ACC112 (cell line): ENCODE measurements at regions not wholly inside any gene's neighbourhood (a gene's known extent, or its start where the extent isn't known, plus 50 kb on each side); places are given as distances from the start of the nearest gene placed in this dataset.

Experiments used
- H2AFZ ChIP-seq: fragments of 200-600 bp; sonication (generic); one replicate; pipeline ENCODE4 v1.6.0; 2017; ENCODE audit warnings: antibody characterized with exemption, low read length; ENCODE audit not compliant: unreplicated experiment
- H3K27ac ChIP-seq: fragments of 200-600 bp; sonication (generic); 2 replicates; pipeline ENCODE4 v1.5.1; 2014; ENCODE audit warnings: low read depth, mild to moderate bottlenecking, antibody characterized with exemption, low read length, moderate library complexity
- H3K27me3 ChIP-seq: fragments of 200-600 bp; sonication (generic); 2 replicates; pipeline ENCODE4 v1.6.1; 2014; ENCODE audit warnings: mild to moderate bottlenecking, antibody characterized with exemption, low read length, moderate library complexity, mixed read lengths; ENCODE audit not compliant: insufficient read depth
- H3K36me3 ChIP-seq: fragments of 200-600 bp; sonication (generic); 2 replicates; pipeline ENCODE4 v1.6.1; 2016; ENCODE audit warnings: mild to moderate bottlenecking, antibody characterized with exemption, low read length, moderate library complexity, mixed read lengths; ENCODE audit not compliant: insufficient read depth
- H3K4me1 ChIP-seq: fragments of 200-600 bp; sonication (generic); one replicate; pipeline ENCODE4 v1.6.1; 2016; ENCODE audit warnings: low read length, mixed read lengths; ENCODE audit not compliant: insufficient read depth, unreplicated experiment, control insufficient read depth
- H3K4me3 ChIP-seq: fragments of 200-600 bp; sonication (generic); 2 replicates; pipeline ENCODE4 v1.5.1; 2014; ENCODE audit warnings: mild to moderate bottlenecking, low read depth, low read length
- H3K79me2 ChIP-seq: fragments of 200-600 bp; sonication (generic); one replicate; pipeline ENCODE4 v1.6.0; 2016; ENCODE audit warnings: low read length; ENCODE audit not compliant: control insufficient read depth, unreplicated experiment, insufficient read depth

- H2AFZ ChIP-seq, result no peak overlapping the region
- peaks cover 30% of the 10 kb centered on the region for H3K4me1 ChIP-seq
- H3K36me3 ChIP-seq, result no peaks in the 10 kb centered on the region
- no peaks in the 10 kb centered on the region for H3K27me3 ChIP-seq
- no peak overlapping the region for H3K27ac ChIP-seq
- no peaks in the 10 kb centered on the region for H3K79me2 ChIP-seq
- no peak overlapping the region for H3K4me3 ChIP-seq
These were observed 628.7 kb upstream of the PIK3C3 start for GRCh38 chr18:41326311-41326710.

GRCh38 chr18:41324934-41325333 lies 630.1 kb upstream of the PIK3C3 start:
- Histone ChIP-seq H3K27ac (peak overlapping the region; percentile 43; the same call in 1 of the 2 replicates), H3K36me3 (no peaks in the 10 kb centered on the region), H2AFZ (no peak overlapping the region), H3K4me1 (peaks cover 30% of the 10 kb centered on the region), H3K4me3 (no peak overlapping the region; the same call in 1 of the 2 replicates), H3K27me3 (no peaks in the 10 kb centered on the region), H3K79me2 (no peaks in the 10 kb centered on the region)

DNA sequence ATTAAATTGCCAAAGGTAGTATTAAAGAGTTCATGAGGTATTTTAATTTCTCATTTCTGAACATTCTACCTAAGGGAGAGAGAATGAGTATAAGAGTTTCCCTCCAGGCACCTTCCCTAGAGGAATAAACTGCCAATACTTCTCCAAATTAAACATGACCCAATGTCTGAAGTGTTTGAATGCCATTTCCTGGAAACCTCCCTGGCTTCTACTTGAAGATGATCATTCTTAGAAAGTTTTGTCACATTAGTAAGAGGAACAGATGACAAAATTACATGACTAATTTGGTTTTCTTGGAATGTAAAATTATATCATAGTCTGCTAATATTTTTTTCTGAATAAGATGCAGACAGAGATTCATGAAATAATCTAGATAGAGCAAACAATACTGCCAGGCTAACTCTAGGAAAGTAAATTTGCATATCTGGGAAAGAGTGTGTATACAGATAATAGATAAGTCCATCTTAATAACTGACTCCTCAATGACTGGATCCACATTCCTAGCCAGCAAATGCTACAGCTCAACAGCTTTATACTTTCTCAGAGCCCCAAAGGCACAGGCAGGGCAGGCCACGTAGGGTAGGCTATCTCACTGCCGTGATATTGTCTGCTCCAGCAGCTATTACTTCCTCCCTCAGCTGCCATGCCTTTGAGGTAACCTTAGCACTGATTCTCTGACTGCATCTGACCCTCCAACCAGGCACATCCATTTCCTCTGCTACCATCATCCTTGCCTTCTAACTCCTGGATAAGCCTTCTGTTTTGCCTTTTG lies 630.8 kb upstream of the PIK3C3 start:
- Histone ChIP-seq H3K36me3 (no peaks in the 10 kb centered on the region), H3K4me1 (peaks cover 30% of the 10 kb centered on the region), H2AFZ (no peak overlapping the region), H3K79me2 (no peaks in the 10 kb centered on the region), H3K4me3 (no peak overlapping the region; the same call in 1 of the 2 replicates), H3K27me3 (no peaks in the 10 kb centered on the region), H3K27ac (peak overlapping the region; percentile 43; the same call in 1 of the 2 replicates)

DNA sequence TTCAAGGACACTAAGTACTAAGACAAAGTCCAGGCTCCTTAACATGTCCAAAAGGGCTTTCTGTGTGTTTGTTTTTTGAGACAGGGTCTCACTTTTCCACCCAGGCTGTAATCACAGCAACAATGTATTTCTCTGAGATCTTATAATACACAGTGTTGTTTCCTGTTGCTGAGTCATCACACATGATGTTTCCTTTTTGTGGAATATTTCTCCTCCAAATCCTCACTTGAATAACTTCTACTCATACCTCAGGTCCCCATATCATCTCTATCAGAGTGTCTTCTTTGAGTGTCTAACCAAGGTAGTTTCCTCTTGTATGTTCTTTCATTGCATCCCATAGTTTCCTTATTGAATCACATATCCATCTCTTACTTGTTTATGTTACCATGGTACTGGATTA lies 632.0 kb upstream of the PIK3C3 start:
- peaks cover 30% of the 10 kb centered on the region for H3K4me1 ChIP-seq
- no peaks in the 10 kb centered on the region for H3K27me3 ChIP-seq
- H2AFZ ChIP-seq, result peak overlapping the region; percentile 59
- H3K4me3 ChIP-seq, result no peak overlapping the region
- H3K79me2 ChIP-seq, result no peaks in the 10 kb centered on the region
- no peaks in the 10 kb centered on the region for H3K36me3 ChIP-seq
- H3K27ac ChIP-seq, result peak overlapping the region; percentile 23

DNA sequence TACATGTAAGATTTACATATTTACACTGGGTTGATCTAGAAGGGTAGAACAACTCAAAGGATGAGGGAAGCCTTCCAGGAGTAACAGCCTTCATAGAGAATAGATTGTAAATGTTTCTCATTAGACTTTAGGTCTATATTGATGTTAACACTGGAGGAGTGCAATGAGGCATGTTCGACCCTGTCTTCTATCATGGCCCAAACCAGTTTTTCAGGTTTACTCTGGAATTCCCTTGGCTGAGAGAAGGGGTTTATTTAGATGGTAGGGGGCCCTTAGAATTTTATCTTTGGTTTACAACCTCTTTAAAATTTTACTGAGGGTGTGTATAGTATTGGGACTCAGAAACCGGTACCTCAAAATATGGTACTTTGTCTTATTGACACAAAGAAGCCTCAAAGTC lies 634.9 kb upstream of the PIK3C3 start:
- Histone ChIP-seq H3K27ac (no peak overlapping the region), H3K4me3 (no peak overlapping the region), H3K27me3 (no peaks in the 10 kb centered on the region), H3K36me3 (no peaks in the 10 kb centered on the region), H2AFZ (no peak overlapping the region), H3K79me2 (no peaks in the 10 kb centered on the region), H3K4me1 (peaks cover 25% of the 10 kb centered on the region)

DNA sequence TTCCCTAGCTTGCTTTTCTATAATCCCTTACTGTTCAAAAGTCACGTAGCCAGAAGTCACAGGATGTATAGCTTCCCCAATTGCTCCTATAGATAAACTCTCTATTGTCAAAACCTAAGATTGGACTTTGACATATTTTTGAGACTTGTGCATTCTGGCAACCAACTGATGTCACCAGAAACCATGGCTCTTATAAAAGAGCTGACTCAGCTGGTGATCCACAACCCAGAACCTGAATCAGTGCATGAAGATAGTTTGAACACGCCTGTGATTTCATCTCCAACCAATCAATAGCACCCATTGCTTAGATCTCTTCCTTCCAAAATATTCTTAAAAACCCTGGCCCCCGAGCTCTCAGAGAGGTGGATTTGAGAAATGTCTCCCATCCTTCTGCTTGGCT lies 639.9 kb upstream of the PIK3C3 start:
- Histone ChIP-seq H3K79me2 (no peaks in the 10 kb centered on the region), H3K27me3 (no peaks in the 10 kb centered on the region), H3K27ac (no peak overlapping the region), H3K4me3 (no peak overlapping the region), H3K4me1 (no peaks in the 10 kb centered on the region), H2AFZ (no peak overlapping the region), H3K36me3 (no peaks in the 10 kb centered on the region)

DNA sequence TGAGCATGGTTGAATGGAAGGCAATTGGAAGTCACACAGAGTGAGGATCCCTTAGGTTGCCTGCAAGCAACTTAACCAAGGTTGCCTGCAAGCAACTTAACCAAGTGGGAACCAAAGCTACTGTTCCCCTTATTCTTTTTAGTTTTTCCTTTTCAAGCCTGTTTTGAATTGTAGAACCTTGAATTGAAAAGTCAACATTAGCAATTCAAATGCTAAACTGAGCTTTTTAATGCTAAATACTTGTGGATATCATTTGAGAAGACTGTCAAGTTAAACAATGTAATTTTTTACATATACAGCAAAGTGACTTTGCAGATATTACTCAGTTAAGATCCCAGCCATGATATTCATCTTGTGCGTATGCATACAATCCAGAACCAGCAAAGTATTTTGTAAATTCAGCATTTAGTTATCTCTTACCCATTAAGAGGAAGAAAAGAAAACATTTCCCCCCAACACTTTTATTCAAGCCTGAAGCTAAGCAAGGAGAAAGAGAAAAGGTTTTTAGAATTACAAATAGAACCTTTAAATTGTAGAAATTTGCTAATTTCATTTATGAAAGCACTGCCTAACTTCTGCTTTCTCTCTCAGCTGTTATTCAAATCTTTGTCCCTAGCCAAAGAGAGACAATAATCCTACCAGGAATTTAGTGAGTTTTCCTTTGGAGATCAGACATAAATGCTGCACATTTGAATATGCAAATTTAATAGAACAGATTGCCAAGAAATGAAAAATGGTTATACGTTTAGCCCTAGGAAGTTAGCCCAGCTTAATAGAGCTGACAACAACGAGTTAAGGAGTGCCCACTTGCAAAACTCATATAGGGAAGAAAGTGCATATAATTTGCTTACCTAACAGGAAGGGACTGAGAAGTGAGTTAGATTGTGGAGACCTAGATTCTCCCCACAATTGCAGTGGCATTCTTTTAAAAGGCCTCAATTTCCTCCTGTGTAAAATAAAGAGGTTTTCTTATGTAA lies 643.2 kb upstream of the PIK3C3 start:
- H2AFZ ChIP-seq, result no peak overlapping the region
- H3K27ac ChIP-seq, result no peak overlapping the region
- H3K4me3 ChIP-seq, result no peak overlapping the region
- H3K79me2 ChIP-seq, result no peaks in the 10 kb centered on the region
- H3K4me1 ChIP-seq, result no peaks in the 10 kb centered on the region
- no peaks in the 10 kb centered on the region for H3K36me3 ChIP-seq
- no peaks in the 10 kb centered on the region for H3K27me3 ChIP-seq

DNA sequence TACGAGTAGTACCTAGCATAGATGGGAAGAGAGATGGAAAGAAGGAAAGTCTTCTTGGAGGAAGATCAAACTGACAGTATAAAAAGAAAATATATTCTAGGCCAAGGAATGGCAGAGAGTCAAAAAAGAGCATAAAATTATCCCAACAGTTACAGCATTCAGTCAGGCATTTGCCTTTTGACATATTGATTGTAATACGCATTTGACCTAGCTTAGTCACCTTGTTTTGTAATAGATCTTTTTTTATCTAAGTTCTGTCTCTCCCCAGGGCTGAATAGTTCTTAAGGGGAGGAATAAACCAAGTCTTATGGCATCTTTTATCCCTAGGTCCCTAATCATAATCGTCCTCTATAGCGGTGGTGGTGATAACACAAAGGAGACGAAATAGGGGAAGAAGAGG lies 657.3 kb upstream of the PIK3C3 start:
- H3K27ac ChIP-seq, result no peak overlapping the region
- no peak overlapping the region for H2AFZ ChIP-seq
- H3K4me3 ChIP-seq, result no peak overlapping the region
- no peaks in the 10 kb centered on the region for H3K27me3 ChIP-seq
- H3K4me1 ChIP-seq, result no peaks in the 10 kb centered on the region
- no peaks in the 10 kb centered on the region for H3K36me3 ChIP-seq
- no peaks in the 10 kb centered on the region for H3K79me2 ChIP-seq

DNA sequence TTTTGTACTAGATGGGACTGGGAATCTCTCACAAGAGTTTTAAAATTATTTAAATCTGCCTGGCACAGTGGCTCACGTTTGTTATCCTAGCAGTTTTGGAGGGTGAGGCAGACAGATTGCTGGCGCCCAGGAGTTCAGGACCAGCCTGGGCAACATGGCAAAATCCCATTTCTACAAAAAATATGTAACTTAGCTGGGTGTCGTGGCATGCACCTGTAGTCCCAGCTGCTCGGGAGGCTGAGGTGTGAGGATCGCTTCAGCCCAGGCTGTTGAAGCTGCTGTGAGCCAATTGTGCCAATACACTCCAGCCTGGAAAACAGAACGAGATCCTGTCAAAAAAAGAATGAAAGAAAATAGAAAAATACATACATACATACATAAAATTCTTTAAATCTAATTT lies 685.7 kb upstream of the PIK3C3 start:
- H3K27ac ChIP-seq, result no peak overlapping the region
- no peak overlapping the region for H3K4me3 ChIP-seq
- H2AFZ ChIP-seq, result no peak overlapping the region
- no peaks in the 10 kb centered on the region for H3K27me3 ChIP-seq
- H3K4me1 ChIP-seq, result no peaks in the 10 kb centered on the region
- no peaks in the 10 kb centered on the region for H3K79me2 ChIP-seq
- H3K36me3 ChIP-seq, result no peaks in the 10 kb centered on the region

GRCh38 chr18:41268271-41268670 lies 686.8 kb upstream of the PIK3C3 start:
- Histone ChIP-seq H3K4me1 (no peaks in the 10 kb centered on the region), H3K27ac (no peak overlapping the region), H3K27me3 (no peaks in the 10 kb centered on the region), H3K36me3 (no peaks in the 10 kb centered on the region), H3K4me3 (no peak overlapping the region), H2AFZ (no peak overlapping the region), H3K79me2 (no peaks in the 10 kb centered on the region)
